OCI-LY7 (cell line): ENCODE measurements at regions not wholly inside any gene's neighbourhood (a gene's known extent, or its start where the extent isn't known, plus 50 kb on each side); places are given as distances from the start of the nearest gene placed in this dataset.
"Not testable (repeated sequence)": the region's sequence is repeated elsewhere in the genome, so short reads cannot be mapped to it uniquely, and the experiment has no call there.

Experiments used
- BruUV-seq: library from RNA; stranded (reverse); fragments of 400-500 nt; replicated peaks from 2 replicates; lab custom pipeline; 2021; lab: Mats Ljungman, UMichigan
- CTCF ChIA-PET: fragments of 300-600 bp; sonication (Branson Sonifier 250); formaldehyde crosslinking; loops from one replicate; lab custom pipeline; 2022; ENCODE audit warnings: antibody characterized with exemption; ENCODE audit not compliant: unreplicated experiment; lab: Charles Lee
- POLR2A ChIA-PET: fragments of 300-600 bp; sonication (Branson Sonifier 250); formaldehyde crosslinking; loops from one replicate; lab custom pipeline; 2022; ENCODE audit warnings: antibody characterized with exemption; lab: Charles Lee
- DNase-seq: peaks from one replicate; pipeline ENCODE4 v3.0.0-alpha.2; 2015; ENCODE audit warnings: low spot score
- H2AFZ ChIP-seq: fragments of 200-600 bp; sonication (generic), shearing (Covaris generic); 2 replicates; pipeline ENCODE4 v1.6.1; 2014; ENCODE audit warnings: mild to moderate bottlenecking, antibody characterized with exemption, low read length, moderate library complexity
- H3K27ac ChIP-seq: fragments of 200-600 bp; sonication (generic); 2 replicates; pipeline ENCODE4 v1.5.1; 2014; ENCODE audit warnings: mixed run types, low read depth, mild to moderate bottlenecking, moderate library complexity, low read length, inconsistent platforms; ENCODE audit not compliant: poor library complexity, severe bottlenecking
- H3K36me3 ChIP-seq: fragments of 200-600 bp; sonication (generic); 2 replicates; pipeline ENCODE4 v1.6.1; 2014; ENCODE audit warnings: mild to moderate bottlenecking, antibody characterized with exemption, low read length, moderate library complexity, mixed read lengths; ENCODE audit not compliant: insufficient read depth
- H3K4me1 ChIP-seq: fragments of 200-600 bp; sonication (generic); 2 replicates; pipeline ENCODE4 v1.5.1; 2014; ENCODE audit warnings: mild to moderate bottlenecking, low read length; ENCODE audit not compliant: insufficient read depth, poor library complexity, severe bottlenecking
- H3K4me2 ChIP-seq: fragments of 200-600 bp; sonication (generic); 2 replicates; pipeline ENCODE4 v1.6.1; 2014; ENCODE audit warnings: mild to moderate bottlenecking, low read length
- H3K4me3 ChIP-seq: fragments of 200-600 bp; sonication (generic); 2 replicates; pipeline ENCODE4 v1.5.1; 2014; ENCODE audit warnings: mild to moderate bottlenecking, low read depth, low read length; ENCODE audit not compliant: poor library complexity, severe bottlenecking
- H3K79me2 ChIP-seq: fragments of 200-600 bp; sonication (generic); 2 replicates; pipeline ENCODE4 v1.6.1; 2016; ENCODE audit warnings: low read depth, mild to moderate bottlenecking, low read length, moderate library complexity, mixed read lengths; ENCODE audit not compliant: insufficient read depth
- H3K9me2 ChIP-seq: fragments of 200-600 bp; sonication (generic); 2 replicates; pipeline ENCODE4 v1.6.1; 2016; ENCODE audit warnings: mild to moderate bottlenecking, low read length, mixed read lengths; ENCODE audit not compliant: insufficient read depth
- H3K9me3 ChIP-seq: fragments of 200-600 bp; sonication (generic); 2 replicates; pipeline ENCODE4 v1.6.1; 2014; ENCODE audit warnings: mild to moderate bottlenecking, mixed run types, low read length, mixed read lengths
- H4K20me1 ChIP-seq: fragments of 200-600 bp; sonication (generic); 2 replicates; pipeline ENCODE4 v1.6.1; 2014; ENCODE audit warnings: mild to moderate bottlenecking, antibody characterized with exemption, low read length, moderate library complexity, mixed read lengths; ENCODE audit not compliant: insufficient read depth
- CTCF ChIP-seq: fragments of 200-600 bp; sonication (generic); conservative IDR thresholded peaks from 2 replicates; pipeline ENCODE4 v1.5.1; 2014; ENCODE audit warnings: mild to moderate bottlenecking, antibody characterized with exemption, low read length, moderate library complexity, mixed read lengths
- EZH2phosphoT487 ChIP-seq: fragments of 200-600 bp; sonication (generic); IDR thresholded peaks from 2 replicates; pipeline ENCODE4 v1.6.1; 2018; ENCODE audit warnings: low read depth, borderline replicate concordance, mild to moderate bottlenecking, mixed run types, antibody characterized with exemption, low read length, moderate library complexity, mixed read lengths
- intact Hi-C: fragments of 100-400 bp; cut with micrococcal nuclease; formaldehyde crosslinking; loops from one replicate; pipeline ENCODE4 v1.10.0; 2022; ENCODE audit not compliant: unreplicated experiment

- Histone ChIP-seq H3K9me2 (no peaks in the 10 kb centered on the region), H3K36me3 (no peaks in the 10 kb centered on the region), H3K4me2 (no peak overlapping the region), H3K4me3 (no peak overlapping the region), H3K9me3 (no peaks in the 10 kb centered on the region), H3K79me2 (no peaks in the 10 kb centered on the region), H2AFZ (no peak overlapping the region), H3K4me1 (no peaks in the 10 kb centered on the region), H3K27ac (no peak overlapping the region), H4K20me1 (no peaks in the 10 kb centered on the region)
- POLR2A ChIA-PET: no interaction called here
- no TSS peak for BruUV-seq
- CTCF ChIA-PET: no interaction called here
- TF ChIP-seq EZH2phosphoT487: no peak
- intact Hi-C loops: no loop called here
- DNase-seq: no peak
These were observed 1368.0 kb upstream of the ZEB2 start for GRCh38 chr2:145887915-145888314.

GRCh38 chr2:145880997-145881396 lies 1361.1 kb upstream of the ZEB2 start:
- DNase-seq, H3K9me2 ChIP-seq, intact Hi-C loops, BruUV-seq, H3K4me2 ChIP-seq, H3K79me2 ChIP-seq, POLR2A ChIA-PET, H4K20me1 ChIP-seq, H3K4me3 ChIP-seq, H3K36me3 ChIP-seq, H2AFZ ChIP-seq, H3K9me3 ChIP-seq, H3K27ac ChIP-seq, H3K4me1 ChIP-seq, CTCF ChIA-PET: not testable (repeated sequence)

GRCh38 chr2:145875016-145875415 lies 1355.1 kb upstream of the ZEB2 start:
- CTCF ChIA-PET: no interaction called here
- no peak overlapping the region for H3K4me2 ChIP-seq
- intact Hi-C loops: no loop called here
- H3K4me1 ChIP-seq: no peaks in the 10 kb centered on the region
- TF ChIP-seq CTCF: no peak
- no peak for TF ChIP-seq EZH2phosphoT487
- POLR2A ChIA-PET: interaction anchor here (0.7 kb wide), 2 partner anchors 13 to 15 kb away, joined by 3 to 4 read pairs; no protein-coding TSS in a partner anchor
- H2AFZ ChIP-seq: no peak overlapping the region
- H3K27ac ChIP-seq: no peak overlapping the region
- no peaks in the 10 kb centered on the region for H3K36me3 ChIP-seq
- H3K9me2 ChIP-seq: no peaks in the 10 kb centered on the region
- H3K79me2 ChIP-seq: no peaks in the 10 kb centered on the region
- H3K9me3 ChIP-seq: no peaks in the 10 kb centered on the region
- no TSS peak for BruUV-seq
- no peak overlapping the region for H3K4me3 ChIP-seq
- H4K20me1 ChIP-seq: no peaks in the 10 kb centered on the region
- no peak for DNase-seq

GRCh38 chr2:145874466-145874865 lies 1354.5 kb upstream of the ZEB2 start:
- DNase-seq: no peak
- no peak for TF ChIP-seq CTCF
- no peak for TF ChIP-seq EZH2phosphoT487
- no peak overlapping the region for H3K27ac ChIP-seq
- no peaks in the 10 kb centered on the region for H3K36me3 ChIP-seq
- H3K4me3 ChIP-seq: no peak overlapping the region
- H3K9me2 ChIP-seq: no peaks in the 10 kb centered on the region
- ChIA-PET CTCF (no interaction called here), POLR2A (interaction anchor here (0.7 kb wide), 1 partner anchor 16 kb away, joined by 4 read pairs; no protein-coding TSS in a partner anchor)
- H3K9me3 ChIP-seq: no peaks in the 10 kb centered on the region
- H2AFZ ChIP-seq: no peak overlapping the region
- no peak overlapping the region for H3K4me2 ChIP-seq
- intact Hi-C loops: no loop called here
- no peaks in the 10 kb centered on the region for H4K20me1 ChIP-seq
- H3K4me1 ChIP-seq: no peaks in the 10 kb centered on the region
- BruUV-seq: no TSS peak
- H3K79me2 ChIP-seq: no peaks in the 10 kb centered on the region
